NCI-H2081 treated with DMSO at 0.1 percent for 48 hours (cell line): ENCODE measurements at regions not wholly inside any gene's neighbourhood (a gene's known extent, or its start where the extent isn't known, plus 50 kb on each side); places are given as distances from the start of the nearest gene placed in this dataset.

Source experiments
- DNase-seq: peaks from one replicate; lab custom pipeline; 2025; lab: John Stamatoyannopoulos, UW

GRCh38 chr4:27184508-27185155 is 324.0 kb downstream of the STIM2 start:
- DNase-seq, result no peak

GRCh38 chr4:27186710-27187109 is 326.1 kb downstream of the STIM2 start:
- no peak for DNase-seq

GRCh38 chr4:27187786-27188185 is 327.1 kb downstream of the STIM2 start:
- no peak for DNase-seq

- DNase-seq, result no peak
Measured at GRCh38 chr4:27189683-27190082, 329.0 kb downstream of the STIM2 start.

GRCh38 chr4:27191592-27191991 is 331.0 kb downstream of the STIM2 start:
- DNase-seq, result no peak

GRCh38 chr4:27194599-27195176 is 334.0 kb downstream of the STIM2 start:
- no peak for DNase-seq

GRCh38 chr4:27198246-27198645 is 337.6 kb downstream of the STIM2 start:
- no peak for DNase-seq

GRCh38 chr4:27198971-27199370 is 338.3 kb downstream of the STIM2 start:
- DNase-seq, result no peak

- DNase-seq, result no peak
Measured at GRCh38 chr4:27206009-27206408, 345.4 kb downstream of the STIM2 start.

- no peak for DNase-seq
Measured at GRCh38 chr4:27210956-27211355, 350.3 kb downstream of the STIM2 start.

- no peak for DNase-seq
Measured at GRCh38 chr4:27214010-27214409, 353.4 kb downstream of the STIM2 start.

- no peak for DNase-seq
Measured at GRCh38 chr4:27215220-27215826, 354.7 kb downstream of the STIM2 start.

- no peak for DNase-seq
Measured at GRCh38 chr4:27217261-27217769, 356.7 kb downstream of the STIM2 start.

GRCh38 chr4:27218013-27218412 is 357.4 kb downstream of the STIM2 start:
- no peak for DNase-seq

- DNase-seq, result no peak
Measured at GRCh38 chr4:27223326-27223725, 362.7 kb downstream of the STIM2 start.

- no peak for DNase-seq
Measured at GRCh38 chr4:27233531-27233930, 372.9 kb downstream of the STIM2 start.

- no peak for DNase-seq
Measured at GRCh38 chr4:27234306-27234899, 373.8 kb downstream of the STIM2 start.

GRCh38 chr4:27239641-27240040 is 379.0 kb downstream of the STIM2 start:
- DNase-seq, result no peak

- no peak for DNase-seq
Measured at GRCh38 chr4:27242217-27242616, 381.6 kb downstream of the STIM2 start.

GRCh38 chr4:27245216-27245615 is 384.6 kb downstream of the STIM2 start:
- DNase-seq, result no peak

- DNase-seq, result no peak
Measured at GRCh38 chr4:27248829-27249228, 388.2 kb downstream of the STIM2 start.

GRCh38 chr4:27251771-27252170 is 391.1 kb downstream of the STIM2 start:
- no peak for DNase-seq

- DNase-seq, result no peak
Measured at GRCh38 chr4:27267339-27267969, 406.8 kb downstream of the STIM2 start.
